ENCODE measurements at regions not wholly inside any gene's neighbourhood (a gene's known extent, or its start where the extent isn't known, plus 50 kb on each side); places are given as distances from the start of the nearest gene placed in this dataset.

DNA sequence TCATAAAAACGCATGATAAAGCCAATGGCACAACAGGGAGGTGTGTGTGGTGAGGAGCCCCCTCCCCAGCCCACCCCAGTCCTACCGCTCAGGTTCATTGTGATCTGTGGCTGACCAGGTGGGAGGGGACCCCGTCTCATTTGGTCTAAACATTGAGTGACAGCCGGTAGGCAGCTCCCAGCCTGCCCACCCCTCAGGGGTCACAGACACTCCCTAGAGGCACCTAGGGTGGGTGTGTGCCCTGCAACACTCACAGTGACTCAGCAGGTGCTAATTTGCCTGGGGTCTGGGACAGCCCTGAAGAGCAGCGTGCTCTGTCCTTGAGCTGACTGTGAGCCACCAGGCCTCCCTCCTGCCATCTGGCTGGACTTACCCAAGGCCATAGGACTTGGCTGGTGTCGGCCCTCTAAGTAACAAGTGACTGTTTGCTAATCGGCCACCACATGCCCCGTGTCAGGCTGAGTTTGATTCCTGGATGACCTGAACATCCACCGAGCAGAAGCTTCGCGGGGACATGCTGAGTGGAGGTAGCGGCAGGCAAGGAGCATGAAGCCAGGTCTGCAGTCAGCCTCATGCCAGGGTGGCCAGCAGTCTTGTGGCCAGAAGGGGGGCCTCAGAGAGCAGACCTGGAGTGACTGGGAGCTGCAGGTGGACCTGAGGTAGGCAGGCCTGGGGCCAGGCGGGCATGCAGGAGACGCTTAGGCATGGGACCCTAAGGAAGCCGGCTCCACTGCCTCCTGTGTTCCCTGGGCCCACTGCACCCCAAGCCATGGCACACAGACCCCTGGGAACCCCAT is 282.3 kb upstream of the SHH start:
- peaks cover 20% of the 10 kb centered on the region for H3K27me3 ChIP-seq
- WGBS, 2 donors (ENCODE audit: low coverage in 1 of 2): 85% methylated on average over 4 of the region's 15 CpGs; no CpG with 5 or more reads in 1 of the 2 donors
- no peaks in the 10 kb centered on the region for H3K9me3 ChIP-seq
- H3K36me3 ChIP-seq: no peaks in the 10 kb centered on the region
- H3K27ac ChIP-seq: no peak overlapping the region
- H3K4me3 ChIP-seq: no peak overlapping the region
- no peaks in the 10 kb centered on the region for H3K4me1 ChIP-seq
- TF ChIP-seq, protein P1, sequence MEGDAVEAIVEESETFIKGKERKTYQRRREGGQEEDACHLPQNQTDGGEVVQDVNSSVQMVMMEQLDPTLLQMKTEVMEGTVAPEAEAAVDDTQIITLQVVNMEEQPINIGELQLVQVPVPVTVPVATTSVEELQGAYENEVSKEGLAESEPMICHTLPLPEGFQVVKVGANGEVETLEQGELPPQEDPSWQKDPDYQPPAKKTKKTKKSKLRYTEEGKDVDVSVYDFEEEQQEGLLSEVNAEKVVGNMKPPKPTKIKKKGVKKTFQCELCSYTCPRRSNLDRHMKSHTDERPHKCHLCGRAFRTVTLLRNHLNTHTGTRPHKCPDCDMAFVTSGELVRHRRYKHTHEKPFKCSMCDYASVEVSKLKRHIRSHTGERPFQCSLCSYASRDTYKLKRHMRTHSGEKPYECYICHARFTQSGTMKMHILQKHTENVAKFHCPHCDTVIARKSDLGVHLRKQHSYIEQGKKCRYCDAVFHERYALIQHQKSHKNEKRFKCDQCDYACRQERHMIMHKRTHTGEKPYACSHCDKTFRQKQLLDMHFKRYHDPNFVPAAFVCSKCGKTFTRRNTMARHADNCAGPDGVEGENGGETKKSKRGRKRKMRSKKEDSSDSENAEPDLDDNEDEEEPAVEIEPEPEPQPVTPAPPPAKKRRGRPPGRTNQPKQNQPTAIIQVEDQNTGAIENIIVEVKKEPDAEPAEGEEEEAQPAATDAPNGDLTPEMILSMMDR (IDR thresholded peaks at IDR 0.05): no peak
- TF ChIP-seq EP300 (IDR thresholded peaks at IDR 0.05) (no peak), POLR2A (IDR thresholded peaks at IDR 0.05) (no peak), POLR2AphosphoS5 (IDR thresholded peaks at IDR 0.05) (no peak)
- no peak for ATAC-seq

DNA sequence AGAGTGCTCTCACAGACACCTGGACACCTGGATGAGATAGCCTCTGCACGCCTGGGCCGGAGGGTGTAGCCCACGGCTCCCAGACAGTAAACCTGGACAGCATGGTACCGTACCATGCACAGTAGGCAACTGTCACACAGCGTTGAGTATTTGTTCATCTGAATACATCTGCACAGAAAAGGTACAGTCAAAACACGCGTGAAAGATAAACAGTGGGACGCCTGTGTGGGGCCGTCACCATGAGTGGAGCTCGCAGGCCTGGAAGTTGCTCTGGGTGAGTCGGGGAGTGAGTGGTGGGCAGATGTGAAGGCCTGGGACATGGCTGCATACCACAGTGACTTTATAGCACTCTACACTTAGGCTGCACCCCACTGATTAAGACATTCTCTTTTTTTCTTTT is 280.0 kb upstream of the SHH start:
- 72 to 84% methylated on average over 6 to 10 of the region's 11 CpGs for WGBS, 2 donors (ENCODE audit: low coverage in 1 of 2)
- H3K27me3 ChIP-seq: peaks cover 20% of the 10 kb centered on the region

DNA sequence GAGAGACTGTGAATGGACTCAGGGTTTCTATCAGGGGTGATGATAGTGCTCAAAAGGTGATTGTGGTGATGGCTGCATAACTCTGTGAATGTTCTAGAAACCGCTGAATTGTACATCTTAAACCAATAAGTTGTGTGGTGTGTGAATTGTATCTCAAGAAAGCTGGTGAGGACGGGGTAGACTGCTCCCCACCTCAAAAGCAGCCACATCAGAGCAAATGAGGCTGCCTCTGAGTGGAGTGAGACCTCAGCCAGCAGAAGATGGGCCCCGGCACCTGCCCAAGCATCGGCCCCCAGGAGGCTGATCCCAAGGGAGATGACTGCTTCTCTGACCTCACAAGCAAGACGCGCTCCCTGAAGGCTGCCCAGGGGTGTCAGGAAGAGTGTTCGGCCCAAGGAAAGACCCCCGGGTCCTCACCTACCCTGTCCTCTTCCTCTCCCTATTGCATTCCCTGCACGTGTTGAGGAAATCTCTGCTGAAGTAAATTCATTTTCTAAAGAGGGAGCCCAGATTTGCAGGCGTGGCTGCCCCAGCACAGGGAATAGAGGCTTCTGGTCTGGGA is 279.3 kb upstream of the SHH start:
- H3K4me3 ChIP-seq: no peak overlapping the region
- no peak for ATAC-seq
- H3K36me3 ChIP-seq: no peaks in the 10 kb centered on the region
- 85 to 91% methylated on average over 4 to 5 of the region's 10 CpGs for WGBS, 2 donors (ENCODE audit: low coverage in 1 of 2)
- H3K27me3 ChIP-seq: peaks cover 20% of the 10 kb centered on the region
- TF ChIP-seq EP300 (IDR thresholded peaks at IDR 0.05) (no peak), POLR2AphosphoS5 (IDR thresholded peaks at IDR 0.05) (no peak), POLR2A (IDR thresholded peaks at IDR 0.05) (no peak)
- TF ChIP-seq, protein P1 (IDR thresholded peaks at IDR 0.05): no peak
- no peaks in the 10 kb centered on the region for H3K4me1 ChIP-seq
- H3K9me3 ChIP-seq: no peaks in the 10 kb centered on the region
- H3K27ac ChIP-seq: no peak overlapping the region

More for the DNA sequence above, 280.0 kb upstream of the SHH start:
- ATAC-seq: no peak
- no peak overlapping the region for H3K27ac ChIP-seq
- no peaks in the 10 kb centered on the region for H3K4me1 ChIP-seq
- no peak for TF ChIP-seq POLR2A (IDR thresholded peaks at IDR 0.05)
- no peak for TF ChIP-seq POLR2AphosphoS5 (IDR thresholded peaks at IDR 0.05)
- TF ChIP-seq EP300 (IDR thresholded peaks at IDR 0.05): no peak
- TF ChIP-seq, protein P1 (IDR thresholded peaks at IDR 0.05): no peak
- no peaks in the 10 kb centered on the region for H3K36me3 ChIP-seq
- H3K4me3 ChIP-seq: no peak overlapping the region
- no peaks in the 10 kb centered on the region for H3K9me3 ChIP-seq

DNA sequence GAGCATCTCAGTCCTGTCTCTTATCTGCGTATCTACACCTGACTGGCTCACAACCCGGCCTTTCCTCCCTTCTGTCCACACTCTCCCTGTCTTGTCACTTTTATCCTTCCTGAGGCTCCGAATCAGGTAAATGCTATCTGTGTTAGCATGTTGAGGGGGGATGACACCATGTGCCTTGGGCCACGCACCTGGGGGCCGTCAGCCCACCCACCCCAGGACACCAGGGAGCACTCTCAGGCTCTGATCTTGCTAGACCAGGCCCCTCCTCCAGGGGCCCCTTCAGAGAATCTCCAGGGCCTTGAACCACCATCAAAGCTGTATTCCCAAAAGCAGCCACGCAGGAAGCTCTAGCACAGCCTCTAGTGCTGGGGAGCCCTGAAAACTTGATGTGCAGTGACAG is 278.7 kb upstream of the SHH start:
- no peak for ATAC-seq
- WGBS, 2 donors (ENCODE audit: low coverage in 1 of 2): 75 to 80% methylated on average over 2 to 5 of the region's 6 CpGs
- no peaks in the 10 kb centered on the region for H3K36me3 ChIP-seq

More for the DNA sequence above, 278.7 kb upstream of the SHH start:
- Histone ChIP-seq H3K4me1 (no peaks in the 10 kb centered on the region), H3K4me3 (no peak overlapping the region), H3K27me3 (peaks cover 20% of the 10 kb centered on the region), H3K9me3 (no peaks in the 10 kb centered on the region), H3K27ac (no peak overlapping the region)
- TF ChIP-seq POLR2AphosphoS5 (IDR thresholded peaks at IDR 0.05): no peak
- no peak for TF ChIP-seq EP300 (IDR thresholded peaks at IDR 0.05)
- TF ChIP-seq, protein P1 (IDR thresholded peaks at IDR 0.05): no peak
- no peak for TF ChIP-seq POLR2A (IDR thresholded peaks at IDR 0.05)
